DMS79 (cell line): ENCODE measurements at regions not wholly inside any gene's neighbourhood (a gene's known extent, or its start where the extent isn't known, plus 50 kb on each side); places are given as distances from the start of the nearest gene placed in this dataset.
"Not testable (repeated sequence)": the region's sequence is repeated elsewhere in the genome, so short reads cannot be mapped to it uniquely, and the experiment has no call there.

Source experiments
- DNase-seq: peaks from one replicate; lab custom pipeline; 2025; lab: John Stamatoyannopoulos, UW

GRCh38 chr7:33784000-33784399, 121.3 kb upstream of the BMPER start:
- DNase-seq, result no peak

DNA sequence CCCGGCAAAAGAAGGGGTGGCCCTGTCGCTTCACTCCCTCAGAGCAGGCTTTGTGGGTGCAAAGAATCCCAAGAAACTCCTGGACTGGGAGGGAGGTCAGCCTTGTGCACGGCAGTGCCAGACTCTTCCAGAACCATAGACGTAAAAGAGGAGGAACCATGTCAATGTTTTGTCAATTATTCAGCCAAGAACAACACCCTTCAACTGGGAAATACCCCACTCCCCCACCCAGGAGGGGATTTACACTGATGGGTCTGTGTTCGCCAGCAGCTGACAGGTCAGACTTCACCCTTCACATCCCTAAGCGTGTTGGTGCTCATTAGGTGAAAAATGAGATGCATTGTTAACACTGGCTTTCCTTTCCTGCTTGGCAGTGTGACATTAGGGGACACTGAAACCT, 116.8 kb upstream of the BMPER start:
- no peak for DNase-seq

- no peak for DNase-seq
These were observed 115.3 kb upstream of the BMPER start for GRCh38 chr7:33789871-33790630.

DNA sequence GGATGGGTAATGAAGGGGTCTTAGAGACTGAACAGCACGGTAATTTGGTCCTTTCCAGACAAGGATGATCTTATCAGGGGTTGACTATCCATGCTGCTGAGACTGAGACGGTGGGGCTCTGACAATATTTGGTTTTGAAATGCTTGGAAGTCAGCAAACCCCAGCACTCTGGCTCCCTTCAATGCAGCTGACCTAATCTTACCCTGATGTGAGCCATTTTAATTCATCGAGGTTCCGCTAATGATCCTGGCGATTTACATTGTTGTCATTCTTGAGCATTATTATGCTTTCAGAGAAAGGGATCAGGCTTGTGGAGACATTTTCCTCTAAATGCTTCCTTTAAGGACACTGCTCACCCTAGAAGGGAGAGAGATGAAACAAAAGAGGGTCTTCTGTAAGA, 114.6 kb upstream of the BMPER start:
- DNase-seq, result no peak

- no peak for DNase-seq
These were observed 113.3 kb upstream of the BMPER start for GRCh38 chr7:33792041-33792440.

GRCh38 chr7:33792547-33793105, 112.7 kb upstream of the BMPER start:
- DNase-seq, result no peak

DNA sequence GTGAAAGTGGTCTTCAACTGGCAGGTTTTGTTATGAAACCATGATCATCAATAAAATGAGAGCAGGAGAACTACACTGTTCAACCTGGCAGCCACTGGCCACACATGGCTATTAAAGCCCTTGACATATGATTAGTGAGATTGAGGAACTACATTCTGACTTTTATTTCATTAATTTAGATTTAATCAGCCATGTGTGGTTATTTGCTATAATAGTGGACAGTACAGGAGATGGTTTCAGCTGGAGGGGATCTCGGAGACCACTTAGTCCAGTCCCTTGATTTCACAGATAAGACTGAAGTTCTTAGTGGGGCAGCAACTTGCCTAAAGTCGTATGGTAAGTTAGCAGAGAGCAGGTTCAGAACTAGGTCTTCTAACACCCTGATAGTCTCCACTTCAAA, 111.7 kb upstream of the BMPER start:
- no peak for DNase-seq

DNA sequence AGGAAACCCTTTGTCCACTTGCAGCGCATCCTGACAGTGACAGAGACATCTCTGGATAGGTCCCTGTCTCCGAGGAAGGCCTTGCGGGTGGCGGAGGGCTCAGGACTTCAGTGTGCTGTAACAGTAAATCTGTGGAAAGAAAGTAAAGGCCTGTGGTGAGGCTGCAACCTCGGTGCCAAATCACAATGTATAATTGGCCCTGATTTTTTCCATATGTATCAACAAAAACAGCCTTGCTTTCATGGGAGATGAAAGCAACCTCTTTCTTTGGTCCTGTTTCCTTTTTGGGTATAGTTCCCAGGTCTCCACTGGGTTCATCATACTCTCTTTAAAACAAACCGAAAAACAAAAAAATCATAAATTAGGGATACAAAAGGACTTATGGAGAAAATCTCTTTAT, 110.9 kb upstream of the BMPER start:
- no peak for DNase-seq

- DNase-seq, result no peak
These were observed 110.4 kb upstream of the BMPER start for GRCh38 chr7:33794959-33795358.

DNA sequence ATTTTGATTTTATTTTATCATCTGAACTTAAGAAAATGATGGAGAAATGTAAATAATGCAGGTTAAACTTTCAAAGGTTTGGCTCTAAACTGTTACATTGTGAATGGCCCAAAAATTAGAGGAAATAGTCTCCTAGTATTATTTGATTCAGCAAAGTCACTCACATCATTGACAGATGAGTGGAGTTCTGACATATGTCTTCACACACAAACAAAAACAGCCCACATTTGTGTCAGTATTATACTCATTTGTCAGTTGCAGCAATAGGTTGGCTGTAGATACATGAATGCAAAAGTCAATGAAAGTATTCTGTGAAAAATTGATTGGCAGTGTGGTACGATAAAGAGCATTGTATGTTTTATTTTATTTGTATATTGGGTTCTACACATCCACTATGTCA, 108.8 kb upstream of the BMPER start:
- DNase-seq, result no peak

DNA sequence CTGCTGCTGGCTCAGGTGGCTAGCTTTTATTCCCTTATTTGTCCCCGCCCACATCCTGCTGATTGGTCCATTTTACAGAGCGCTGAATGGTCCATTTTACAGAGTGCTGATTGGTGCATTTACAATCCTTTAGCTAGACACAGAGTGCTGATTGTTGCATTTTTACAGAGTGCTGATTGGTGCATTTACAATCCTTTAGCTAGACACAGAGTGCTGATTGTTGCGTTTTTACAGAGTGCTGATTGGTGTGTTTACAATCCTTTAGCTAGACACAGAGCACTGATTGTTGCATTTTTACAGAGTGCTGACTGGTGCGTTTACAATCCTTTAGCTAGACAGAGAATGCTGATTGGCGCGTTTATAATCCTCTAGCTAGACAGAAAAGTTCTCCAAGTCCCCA, 107.8 kb upstream of the BMPER start:
- DNase-seq, result not testable (repeated sequence)

DNA sequence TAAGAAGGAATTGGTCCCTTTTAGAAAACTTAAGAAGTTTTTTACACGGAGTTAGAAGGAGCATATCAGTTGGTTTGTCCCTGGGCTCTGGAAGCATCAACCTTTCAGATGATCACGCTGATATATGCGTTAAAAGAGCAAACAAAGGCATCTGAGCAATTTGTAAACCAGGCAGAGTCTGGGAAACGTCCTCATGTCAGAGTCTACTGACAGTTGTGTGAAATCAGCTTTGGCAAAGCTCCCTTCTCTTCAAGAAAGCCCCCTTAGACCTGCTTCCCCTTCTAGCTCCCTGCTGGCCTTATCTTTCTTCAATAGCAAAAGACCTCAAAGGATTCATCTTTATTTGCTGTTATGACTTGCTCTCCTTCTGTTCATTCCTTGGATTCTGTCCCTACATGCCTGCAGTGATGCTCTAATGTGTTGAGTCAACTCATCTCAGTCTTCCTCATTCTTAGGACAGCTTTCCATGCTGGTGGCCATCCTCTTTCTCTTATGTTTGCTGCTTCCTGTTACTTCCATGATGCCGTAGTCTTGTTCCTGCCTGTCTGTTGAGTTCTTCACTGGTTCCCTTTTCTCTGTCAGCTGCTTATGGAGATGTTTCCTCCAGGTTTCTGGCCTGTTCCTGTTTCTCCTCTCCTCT, 106.5 kb upstream of the BMPER start:
- DNase-seq, result no peak

DNA sequence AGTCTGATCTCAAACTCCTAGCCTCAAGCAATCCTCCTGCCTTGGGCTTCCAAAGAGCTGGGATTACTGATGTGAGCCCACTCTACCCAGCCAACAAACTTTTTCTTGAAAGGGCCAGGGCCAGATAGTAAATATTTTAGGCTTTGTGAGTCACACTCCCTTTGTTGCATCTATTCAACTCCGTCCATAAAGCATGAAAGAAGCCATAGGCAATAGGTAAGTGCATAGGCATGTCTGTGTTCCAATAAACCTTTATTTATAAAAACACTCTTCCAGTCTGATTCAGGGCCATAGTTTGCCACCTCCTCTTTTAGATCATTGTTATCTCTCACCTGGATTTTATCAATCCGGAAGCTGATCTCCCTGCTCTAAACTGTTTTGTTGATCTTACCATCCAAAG, 105.6 kb upstream of the BMPER start:
- no peak for DNase-seq

DNA sequence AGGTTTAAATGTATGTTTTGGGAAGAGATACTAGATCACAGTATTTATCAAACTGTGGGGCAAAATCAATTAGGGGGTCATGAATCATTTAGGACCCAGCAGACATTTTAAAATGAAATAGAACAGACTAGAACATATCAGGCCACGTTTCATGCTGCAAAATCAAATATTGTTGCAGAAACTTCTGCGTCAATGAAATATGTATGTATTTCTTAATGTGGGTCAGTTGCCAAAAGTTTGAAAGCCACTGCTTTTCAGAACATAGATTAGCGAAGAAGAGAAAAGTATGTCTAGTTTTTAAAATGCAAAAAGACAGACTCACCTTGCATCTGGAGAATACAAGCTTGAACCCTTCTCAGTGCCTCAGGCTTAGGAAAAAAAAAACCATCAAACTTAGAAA, 102.7 kb upstream of the BMPER start:
- DNase-seq, result no peak

- DNase-seq, result no peak
These were observed 101.1 kb upstream of the BMPER start for GRCh38 chr7:33804140-33804660.

GRCh38 chr7:33805630-33806233, 99.6 kb upstream of the BMPER start:
- no peak for DNase-seq

GRCh38 chr7:33806298-33807154, 98.8 kb upstream of the BMPER start:
- DNase-seq, result no peak

- no peak for DNase-seq
These were observed 98.2 kb upstream of the BMPER start for GRCh38 chr7:33807155-33807530.

GRCh38 chr7:33807779-33808482, 97.4 kb upstream of the BMPER start:
- DNase-seq, result no peak

- no peak for DNase-seq
These were observed 96.1 kb upstream of the BMPER start for GRCh38 chr7:33809228-33809627.

DNA sequence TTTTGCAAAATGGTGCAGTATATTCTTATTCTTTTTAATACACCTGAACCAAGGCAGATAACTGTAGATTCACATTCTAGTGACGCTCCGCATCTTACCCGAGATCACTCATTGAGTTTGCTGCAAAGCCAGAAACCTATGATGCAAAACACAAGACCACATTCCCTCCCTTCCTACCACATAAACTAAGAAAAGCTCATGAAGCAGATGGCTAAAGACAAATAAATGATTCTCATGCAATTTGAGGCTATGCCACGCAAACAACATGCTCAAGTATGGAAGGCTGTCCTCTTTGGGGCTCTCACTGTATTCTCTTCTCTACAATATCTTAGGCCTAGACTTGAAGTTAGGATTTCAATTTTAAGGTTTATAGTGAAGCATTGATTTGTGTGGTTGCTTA, 95.0 kb upstream of the BMPER start:
- DNase-seq, result no peak
